GM23338 (cell line): ENCODE measurements at regions not wholly inside any gene's neighbourhood (a gene's known extent, or its start where the extent isn't known, plus 50 kb on each side); places are given as distances from the start of the nearest gene placed in this dataset.

Experiments
- ATAC-seq: fragments of 200-7000 bp; cut with Tn5 transposase; 3 replicates; pipeline ENCODE4 v1.9.1; 2020
- DNase-seq: peaks from one replicate; pipeline ENCODE4 v3.0.0-alpha.2; 2015; ENCODE audit warnings: low spot score
- H2AFZ ChIP-seq: fragments of 200-600 bp; sonication (generic); 2 replicates; pipeline ENCODE4 v1.8.0; 2016; ENCODE audit warnings: antibody characterized with exemption, mild to moderate bottlenecking, moderate library complexity
- H3F3A ChIP-seq: fragments of 200-600 bp; sonication (generic); replicated peaks from 2 replicates; pipeline ENCODE4 v1.8.0; 2017; ENCODE audit warnings: antibody characterized with exemption, mixed run types, low read depth
- H3K27ac ChIP-seq: fragments of 200-600 bp; sonication (generic); 2 replicates; pipeline ENCODE4 v1.6.1; 2016; ENCODE audit warnings: low read depth
- H3K27me3 ChIP-seq: fragments of 200-600 bp; sonication (generic); 2 replicates; pipeline ENCODE4 v1.8.0; 2016; ENCODE audit warnings: mild to moderate bottlenecking, mixed run types, moderate library complexity; ENCODE audit not compliant: insufficient read depth
- H3K36me3 ChIP-seq: fragments of 200-600 bp; sonication (generic); 2 replicates; pipeline ENCODE4 v1.8.0; 2016; ENCODE audit warnings: mild to moderate bottlenecking; ENCODE audit not compliant: insufficient read depth
- H3K4me1 ChIP-seq: fragments of 200-600 bp; sonication (generic); 2 replicates; pipeline ENCODE4 v1.8.0; 2016; ENCODE audit warnings: mild to moderate bottlenecking, moderate library complexity; ENCODE audit not compliant: insufficient read depth
- H3K4me2 ChIP-seq: fragments of 200-600 bp; sonication (generic); 2 replicates; pipeline ENCODE4 v1.7.1; 2017; ENCODE audit warnings: mixed run types
- H3K4me3 ChIP-seq: fragments of 200-600 bp; sonication (generic); 2 replicates; pipeline ENCODE4 v1.6.1; 2016; ENCODE audit warnings: mixed run types
- H3K79me2 ChIP-seq: fragments of 200-600 bp; sonication (generic); replicated peaks from 2 replicates; pipeline ENCODE4 v1.8.0; 2017; ENCODE audit warnings: mild to moderate bottlenecking; ENCODE audit not compliant: insufficient read depth
- H3K9me2 ChIP-seq: fragments of 200-600 bp; sonication (generic); 2 replicates; pipeline ENCODE4 v1.8.0; 2017; ENCODE audit not compliant: insufficient read depth
- H4K20me1 ChIP-seq: fragments of 200-600 bp; sonication (generic); replicated peaks from 2 replicates; pipeline ENCODE4 v1.8.0; 2017; ENCODE audit warnings: mild to moderate bottlenecking; ENCODE audit not compliant: insufficient read depth
- H3K27ac Mint-ChIP-seq: 2 replicates; pipeline ENCODE4 v1.8.0; 2020; ENCODE audit warnings: inconsistent platforms, mild to moderate bottlenecking, moderate library complexity, mixed read lengths
- H3K27me3 Mint-ChIP-seq: 3 replicates; pipeline ENCODE4 v1.8.0; 2022; ENCODE audit warnings: low read depth, mild to moderate bottlenecking, moderate library complexity, mixed read lengths, inconsistent platforms; ENCODE audit not compliant: insufficient read depth, poor library complexity
- H3K36me3 Mint-ChIP-seq: 3 replicates; pipeline ENCODE4 v1.8.0; 2021; ENCODE audit warnings: low read depth, mild to moderate bottlenecking, inconsistent platforms, moderate library complexity, mixed read lengths
- H3K4me1 Mint-ChIP-seq: 3 replicates; pipeline ENCODE4 v1.8.0; 2020; ENCODE audit warnings: mild to moderate bottlenecking, inconsistent platforms, mixed read lengths
- H3K4me3 Mint-ChIP-seq: 3 replicates; pipeline ENCODE4 v1.8.0; 2021; ENCODE audit warnings: moderate library complexity, mild to moderate bottlenecking, inconsistent platforms, mixed read lengths
- H3K9me3 Mint-ChIP-seq: 3 replicates; pipeline ENCODE4 v1.8.0; 2020; ENCODE audit warnings: moderate library complexity, mild to moderate bottlenecking, inconsistent platforms, mixed read lengths
- CREB1 ChIP-seq: fragments of 250-450 bp; sonication (Bioruptor Pico); IDR thresholded peaks from 2 replicates; pipeline ENCODE4 v1.5.0; 2020; ENCODE audit warnings: low read depth, mild to moderate bottlenecking, moderate library complexity
- EZH2 ChIP-seq: fragments of 200-600 bp; sonication (generic); IDR thresholded peaks from one replicate; pipeline ENCODE4 v1.8.0; 2017; ENCODE audit warnings: antibody characterized with exemption, mild to moderate bottlenecking, low read depth; ENCODE audit not compliant: unreplicated experiment
- NANOG ChIP-seq: IDR thresholded peaks from 2 replicates; pipeline ENCODE4 v1.6.1; 2016; ENCODE audit warnings: antibody characterized with exemption, borderline replicate concordance
- REST ChIP-seq: IDR thresholded peaks from one replicate; pipeline ENCODE4 v1.6.1; 2018; ENCODE audit warnings: antibody characterized with exemption; ENCODE audit not compliant: unreplicated experiment
- ZNF114 ChIP-seq: fragments of 250-450 bp; sonication (Bioruptor Pico); IDR thresholded peaks from 2 replicates; pipeline ENCODE4 v1.5.0; 2020; ENCODE audit warnings: mild to moderate bottlenecking, moderate library complexity
- ZNF462 ChIP-seq: fragments of 250-450 bp; sonication (Bioruptor Pico); IDR thresholded peaks from 2 replicates; pipeline ENCODE4 v1.5.0; 2020; ENCODE audit warnings: mild to moderate bottlenecking, moderate library complexity
- TF ChIP-seq, protein P1 (sequence below): IDR thresholded peaks from 2 replicates; pipeline ENCODE4 v1.6.1; 2016; ENCODE audit warnings: antibody characterized with exemption

DNA sequence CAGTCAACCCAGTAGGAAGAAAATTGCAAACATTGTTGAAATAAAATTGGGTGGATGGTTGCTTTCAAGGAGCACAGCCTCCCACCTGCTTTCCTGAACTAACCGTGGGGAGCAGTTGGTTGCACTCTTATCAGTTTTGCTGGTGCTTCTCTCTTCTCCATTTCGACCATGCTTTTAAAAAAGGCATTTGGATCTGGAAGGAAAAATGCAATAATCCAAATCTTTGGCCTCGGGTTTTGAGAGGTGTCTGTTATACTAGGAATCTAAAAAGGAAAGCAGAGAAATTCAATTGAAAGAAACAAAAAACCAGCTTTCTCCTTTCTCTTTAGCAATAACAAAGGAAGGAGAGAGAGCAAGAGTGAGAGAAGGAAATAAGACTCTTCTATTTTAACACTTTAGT, 113.6 kb upstream of the ARGLU1 start (continued):
- TF ChIP-seq REST: no peak

DNA sequence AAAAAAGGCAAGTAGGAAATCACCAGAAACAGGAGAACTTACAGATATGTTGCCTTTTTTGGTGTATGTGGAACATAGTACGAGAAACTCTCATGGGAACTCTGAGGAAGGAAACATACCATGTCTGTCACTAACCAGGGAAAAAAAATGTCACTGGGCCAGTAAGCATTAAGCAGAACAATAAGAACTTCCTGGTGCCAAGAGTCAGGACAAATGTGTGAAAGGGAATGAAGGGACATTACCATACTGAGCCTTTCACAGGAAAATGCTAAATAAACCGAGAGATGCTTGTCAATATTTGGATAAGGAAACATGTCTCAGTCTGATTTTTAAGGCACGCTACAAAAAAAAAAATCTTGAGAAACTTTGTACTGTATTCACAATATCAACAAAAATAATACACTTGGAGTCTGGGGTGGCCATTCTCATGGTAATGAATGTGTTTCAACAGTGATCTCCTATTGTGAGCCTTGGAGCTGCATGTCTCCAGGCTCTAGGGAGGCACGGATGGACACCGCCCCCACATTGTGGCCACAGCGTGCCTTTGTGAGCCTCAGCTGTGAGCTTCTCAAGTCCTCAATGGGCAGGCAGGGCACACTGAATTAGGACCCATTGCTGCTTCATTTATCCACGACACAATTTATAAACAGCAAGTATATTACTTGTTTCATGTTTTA, 113.0 kb upstream of the ARGLU1 start:
- Mint-ChIP-seq H3K27ac (peak overlapping the region; percentile 92), H3K27me3 (no peaks in the 10 kb centered on the region), H3K36me3 (no peaks in the 10 kb centered on the region), H3K4me3 (peak overlapping the region; percentile 16; the same call in 2 of the 3 replicates), H3K9me3 (no peaks in the 10 kb centered on the region), H3K4me1 (peaks cover 49% of the 10 kb centered on the region)
- H3K36me3 ChIP-seq: no peaks in the 10 kb centered on the region
- H3K4me3 ChIP-seq: peak overlapping the region; percentile 6; the same call in 1 of the 2 replicates
- H3K9me2 ChIP-seq: no peaks in the 10 kb centered on the region
- H3K79me2 ChIP-seq: no peaks in the 10 kb centered on the region
- DNase-seq: peak; percentile 82
- ATAC-seq: peak; percentile 99
- H3F3A ChIP-seq: no peaks in the 10 kb centered on the region
- peak overlapping the region; percentile 50 for H3K4me2 ChIP-seq
- no peaks in the 10 kb centered on the region for H4K20me1 ChIP-seq
- TF ChIP-seq, protein P1, sequence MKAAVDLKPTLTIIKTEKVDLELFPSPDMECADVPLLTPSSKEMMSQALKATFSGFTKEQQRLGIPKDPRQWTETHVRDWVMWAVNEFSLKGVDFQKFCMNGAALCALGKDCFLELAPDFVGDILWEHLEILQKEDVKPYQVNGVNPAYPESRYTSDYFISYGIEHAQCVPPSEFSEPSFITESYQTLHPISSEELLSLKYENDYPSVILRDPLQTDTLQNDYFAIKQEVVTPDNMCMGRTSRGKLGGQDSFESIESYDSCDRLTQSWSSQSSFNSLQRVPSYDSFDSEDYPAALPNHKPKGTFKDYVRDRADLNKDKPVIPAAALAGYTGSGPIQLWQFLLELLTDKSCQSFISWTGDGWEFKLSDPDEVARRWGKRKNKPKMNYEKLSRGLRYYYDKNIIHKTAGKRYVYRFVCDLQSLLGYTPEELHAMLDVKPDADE: no peak
- peak; percentile 88; the same call in 1 of the 2 replicates for TF ChIP-seq ZNF114
- peak; percentile 15; the same call in 1 of the 2 replicates for TF ChIP-seq NANOG
- TF ChIP-seq ZNF462 (CRISPR knock-in tag): peak; percentile 99
- TF ChIP-seq CREB1 (CRISPR knock-in tag): 0 out of 2 replicates have a peak, but pooled peaks have one; percentile 45
- TF ChIP-seq EZH2: no peak
- H3K27ac ChIP-seq: peak overlapping the region; percentile 66
- peaks cover 39% of the 10 kb centered on the region for H3K4me1 ChIP-seq
- no peaks in the 10 kb centered on the region for H3K27me3 ChIP-seq
- no peak overlapping the region for H2AFZ ChIP-seq
